OCI-M1 (cell line): ENCODE measurements at regions not wholly inside any gene's neighbourhood (a gene's known extent, or its start where the extent isn't known, plus 50 kb on each side); places are given as distances from the start of the nearest gene placed in this dataset.
"Not testable (repeated sequence)": the region's sequence is repeated elsewhere in the genome, so short reads cannot be mapped to it uniquely, and the experiment has no call there.

Experiments used
- DNase-seq: peaks from one replicate; lab custom pipeline; 2025; lab: John Stamatoyannopoulos, UW

- DNase-seq: no peak
Observed at GRCh38 chr5:2381861-2382260, 369.6 kb downstream of the IRX2 start.

GRCh38 chr5:2381070-2381469 lies 370.4 kb downstream of the IRX2 start:
- no peak for DNase-seq

- no peak for DNase-seq
Observed at GRCh38 chr5:2378976-2379375, 372.5 kb downstream of the IRX2 start.

- DNase-seq: no peak
Observed at GRCh38 chr5:2378108-2378507, 373.4 kb downstream of the IRX2 start.

GRCh38 chr5:2376486-2376885 lies 375.0 kb downstream of the IRX2 start:
- DNase-seq: no peak

- DNase-seq: no peak
Observed at GRCh38 chr5:2375757-2376250, 375.7 kb downstream of the IRX2 start.

GRCh38 chr5:2375291-2375690 lies 376.2 kb downstream of the IRX2 start:
- DNase-seq: no peak

- no peak for DNase-seq
Observed at GRCh38 chr5:2374703-2375102, 376.8 kb downstream of the IRX2 start.

- DNase-seq: no peak
Observed at GRCh38 chr5:2373631-2374030, 377.8 kb downstream of the IRX2 start.

GRCh38 chr5:2371419-2371710 lies 380.1 kb downstream of the IRX2 start:
- DNase-seq: no peak

GRCh38 chr5:2370626-2371418 lies 380.7 kb downstream of the IRX2 start:
- no peak for DNase-seq

- no peak for DNase-seq
Observed at GRCh38 chr5:2369178-2369577, 382.3 kb downstream of the IRX2 start.

GRCh38 chr5:2366816-2367215 lies 384.7 kb downstream of the IRX2 start:
- DNase-seq: no peak

- no peak for DNase-seq
Observed at GRCh38 chr5:2357309-2357708, 394.2 kb downstream of the IRX2 start.

GRCh38 chr5:2355859-2356258 lies 395.6 kb downstream of the IRX2 start:
- DNase-seq: no peak

GRCh38 chr5:2353871-2354440 lies 397.5 kb downstream of the IRX2 start:
- no peak for DNase-seq

GRCh38 chr5:2353211-2353610 lies 398.3 kb downstream of the IRX2 start:
- no peak for DNase-seq

GRCh38 chr5:2352101-2352861 lies 399.2 kb downstream of the IRX2 start:
- no peak for DNase-seq

- not testable (repeated sequence) for DNase-seq
Observed at GRCh38 chr5:2349768-2350167, 401.7 kb downstream of the IRX2 start.

GRCh38 chr5:2338686-2339085 lies 412.8 kb downstream of the IRX2 start:
- DNase-seq: no peak

- no peak for DNase-seq
Observed at GRCh38 chr5:2335733-2336515, 415.6 kb downstream of the IRX2 start.

GRCh38 chr5:2335125-2335732 lies 416.2 kb downstream of the IRX2 start:
- DNase-seq: no peak
